Retinal pigment epithelial cell (primary cell): ENCODE measurements at regions not wholly inside any gene's neighbourhood (a gene's known extent, or its start where the extent isn't known, plus 50 kb on each side); places are given as distances from the start of the nearest gene placed in this dataset.

ENCODE experiments used
- DNase-seq: peaks from one replicate; pipeline ENCODE4 v3.0.0-alpha.2; 2010; ENCODE audit warnings: low read depth
- H3K4me3 ChIP-seq: 2 replicates; pipeline ENCODE4 v1.5.1; 2011; ENCODE audit warnings: mild to moderate bottlenecking, low read length, control low read depth, moderate library complexity
- TF ChIP-seq, protein P1 (sequence below): conservative IDR thresholded peaks from 2 replicates; pipeline ENCODE4 v1.5.1; 2011; ENCODE audit warnings: low read depth, low read length, control low read depth, inconsistent platforms

- H3K4me3 ChIP-seq: no peak overlapping the region
- DNase-seq: no peak
- TF ChIP-seq, protein P1, sequence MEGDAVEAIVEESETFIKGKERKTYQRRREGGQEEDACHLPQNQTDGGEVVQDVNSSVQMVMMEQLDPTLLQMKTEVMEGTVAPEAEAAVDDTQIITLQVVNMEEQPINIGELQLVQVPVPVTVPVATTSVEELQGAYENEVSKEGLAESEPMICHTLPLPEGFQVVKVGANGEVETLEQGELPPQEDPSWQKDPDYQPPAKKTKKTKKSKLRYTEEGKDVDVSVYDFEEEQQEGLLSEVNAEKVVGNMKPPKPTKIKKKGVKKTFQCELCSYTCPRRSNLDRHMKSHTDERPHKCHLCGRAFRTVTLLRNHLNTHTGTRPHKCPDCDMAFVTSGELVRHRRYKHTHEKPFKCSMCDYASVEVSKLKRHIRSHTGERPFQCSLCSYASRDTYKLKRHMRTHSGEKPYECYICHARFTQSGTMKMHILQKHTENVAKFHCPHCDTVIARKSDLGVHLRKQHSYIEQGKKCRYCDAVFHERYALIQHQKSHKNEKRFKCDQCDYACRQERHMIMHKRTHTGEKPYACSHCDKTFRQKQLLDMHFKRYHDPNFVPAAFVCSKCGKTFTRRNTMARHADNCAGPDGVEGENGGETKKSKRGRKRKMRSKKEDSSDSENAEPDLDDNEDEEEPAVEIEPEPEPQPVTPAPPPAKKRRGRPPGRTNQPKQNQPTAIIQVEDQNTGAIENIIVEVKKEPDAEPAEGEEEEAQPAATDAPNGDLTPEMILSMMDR: no peak
Observed at GRCh38 chr22:49026494-49027367, 800.9 kb downstream of the BRD1 start.

- no peak overlapping the region for H3K4me3 ChIP-seq
- TF ChIP-seq, protein P1: no peak
- no peak for DNase-seq
Observed at GRCh38 chr22:49025791-49026493, 801.7 kb downstream of the BRD1 start.

DNA sequence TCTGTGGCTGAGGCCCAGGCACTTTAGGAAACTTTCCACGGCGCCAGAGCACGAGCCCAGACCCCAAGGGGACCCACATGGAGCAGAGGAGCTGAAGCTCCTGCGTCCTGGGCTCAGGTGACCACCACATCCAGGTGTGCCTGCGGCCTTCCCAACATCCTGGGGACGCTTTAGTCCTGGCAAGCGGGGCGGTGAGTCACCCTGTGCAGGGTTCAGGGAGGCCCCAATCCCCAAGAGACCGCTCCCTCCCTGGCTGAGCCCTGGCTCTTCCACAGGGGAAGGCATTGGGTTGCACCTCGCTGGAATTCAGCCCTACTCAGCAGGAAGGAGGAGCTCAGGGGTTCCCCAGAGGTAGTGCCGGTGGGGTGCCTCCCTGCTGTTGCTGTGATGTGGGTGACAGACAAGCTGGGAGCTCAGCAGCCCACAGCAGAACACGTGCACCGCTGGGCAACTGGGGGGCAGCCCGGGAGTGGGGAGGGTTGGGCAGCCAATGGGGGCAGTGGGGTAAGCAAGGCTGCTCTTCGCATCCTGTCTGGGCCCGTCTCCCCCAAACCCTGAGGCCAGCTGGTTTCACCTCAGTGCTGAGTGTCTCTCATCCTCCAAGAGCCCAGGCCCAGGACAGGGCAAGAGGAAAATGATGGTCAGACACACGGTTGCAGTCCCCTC lies 802.8 kb downstream of the BRD1 start:
- TF ChIP-seq, protein P1: no peak
- no peak overlapping the region for H3K4me3 ChIP-seq
- DNase-seq: no peak

DNA sequence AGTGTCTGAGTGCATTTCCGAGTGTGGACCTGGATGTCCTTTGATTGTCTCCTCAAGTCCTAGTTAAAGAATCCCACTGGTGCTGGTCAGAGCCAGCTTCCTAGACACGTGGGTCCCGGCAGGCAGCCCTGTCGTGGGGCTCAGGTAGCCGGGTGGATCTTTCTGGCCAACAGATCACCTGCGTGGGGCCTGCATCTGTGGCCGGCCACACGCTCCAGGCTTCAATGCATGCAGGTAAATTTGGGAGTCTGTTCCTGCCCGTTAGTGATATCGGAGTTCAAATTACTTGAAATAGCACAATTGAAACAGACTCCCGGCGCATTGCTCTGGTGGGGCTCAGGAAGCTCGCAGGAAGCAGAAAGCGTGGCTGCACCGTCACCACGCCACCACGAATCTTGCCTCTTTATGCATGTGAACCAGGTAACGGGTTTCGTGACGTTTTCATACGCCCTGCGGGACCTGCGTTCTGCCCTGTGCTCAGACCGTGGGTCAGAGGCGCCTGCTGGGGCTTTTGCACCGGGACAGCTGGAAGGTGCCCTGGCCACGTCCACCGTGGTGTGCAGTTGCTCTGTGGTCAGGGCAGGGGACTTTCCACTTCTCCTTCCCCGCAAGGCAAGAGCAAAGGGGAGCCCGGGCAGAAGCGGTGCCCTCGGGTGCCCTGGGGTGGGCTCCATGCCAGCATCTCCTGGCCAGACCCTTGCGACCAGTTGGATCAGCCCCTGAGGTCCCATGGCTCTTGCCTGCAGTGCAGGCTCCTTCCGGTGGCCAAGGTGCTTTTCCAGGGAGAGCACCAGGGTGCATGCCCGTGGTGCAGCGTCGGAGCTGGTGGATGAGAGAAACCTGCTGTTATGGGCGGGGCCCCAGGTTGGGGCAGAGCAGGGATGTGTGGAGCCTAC lies 803.5 kb downstream of the BRD1 start:
- no peak overlapping the region for H3K4me3 ChIP-seq
- no peak for DNase-seq
- TF ChIP-seq, protein P1: no peak

- H3K4me3 ChIP-seq: no peak overlapping the region
- DNase-seq: no peak
- TF ChIP-seq, protein P1: no peak
Observed at GRCh38 chr22:49023161-49023878, 804.4 kb downstream of the BRD1 start.

GRCh38 chr22:49022816-49023160 lies 804.9 kb downstream of the BRD1 start:
- TF ChIP-seq, protein P1: no peak
- DNase-seq: no peak
- no peak overlapping the region for H3K4me3 ChIP-seq
